ENCODE measurements at regions not wholly inside any gene's neighbourhood (a gene's known extent, or its start where the extent isn't known, plus 50 kb on each side); places are given as distances from the start of the nearest gene placed in this dataset.

GRCh38 chr3:180185650-180186049 lies 148.9 kb upstream of the PEX5L start:
- DNase-seq: peak in 5 of 58 donors; percentile 1 to 38 (median 18)

GRCh38 chr3:180188512-180189309 lies 152.0 kb upstream of the PEX5L start:
- no peak for DNase-seq

- DNase-seq: no peak
Observed at GRCh38 chr3:180189310-180189648, 152.5 kb upstream of the PEX5L start.

- no peak for DNase-seq
Observed at GRCh38 chr3:180196658-180197057, 159.9 kb upstream of the PEX5L start.

GRCh38 chr3:180199417-180199995 lies 162.8 kb upstream of the PEX5L start:
- DNase-seq: no peak

- no peak for DNase-seq
Observed at GRCh38 chr3:180215866-180216265, 179.1 kb upstream of the PEX5L start.

- no peak for DNase-seq
Observed at GRCh38 chr3:180223268-180223667, 186.5 kb upstream of the PEX5L start.

- no peak for DNase-seq
Observed at GRCh38 chr3:180229113-180229512, 192.4 kb upstream of the PEX5L start.

- DNase-seq: no peak
Observed at GRCh38 chr3:180239939-180240338, 203.2 kb upstream of the PEX5L start.

- DNase-seq: no peak
Observed at GRCh38 chr3:180246688-180247195, 210.0 kb upstream of the PEX5L start.

GRCh38 chr3:180250172-180250571 lies 213.4 kb upstream of the PEX5L start:
- no peak for DNase-seq

- DNase-seq: no peak
Observed at GRCh38 chr3:180252683-180253082, 215.9 kb upstream of the PEX5L start.

GRCh38 chr3:180253283-180253682 lies 216.5 kb upstream of the PEX5L start:
- DNase-seq: no peak

GRCh38 chr3:180264479-180264878 lies 227.7 kb upstream of the PEX5L start:
- DNase-seq: no peak

- DNase-seq: peak in 6 of 58 donors; percentile 1 to 36 (median 6)
Observed at GRCh38 chr3:180265551-180265950, 228.8 kb upstream of the PEX5L start.

GRCh38 chr3:180267202-180267843 lies 230.6 kb upstream of the PEX5L start:
- DNase-seq: no peak

GRCh38 chr3:180274536-180274935 lies 237.8 kb upstream of the PEX5L start:
- no peak for DNase-seq

- DNase-seq: no peak
Observed at GRCh38 chr3:180275176-180275575, 238.4 kb upstream of the PEX5L start.

- no peak for DNase-seq
Observed at GRCh38 chr3:180277041-180277440, 240.3 kb upstream of the PEX5L start.

- DNase-seq: no peak
Observed at GRCh38 chr3:180278583-180279188, 241.9 kb upstream of the PEX5L start.

- DNase-seq: no peak
Observed at GRCh38 chr3:180280555-180280954, 243.8 kb upstream of the PEX5L start.

- no peak for DNase-seq
Observed at GRCh38 chr3:180282386-180282785, 245.6 kb upstream of the PEX5L start.
